ENCODE measurements at regions not wholly inside any gene's neighbourhood (a gene's known extent, or its start where the extent isn't known, plus 50 kb on each side); places are given as distances from the start of the nearest gene placed in this dataset.

- Histone ChIP-seq H2AK5ac (ENCODE audit: low read depth, low read length) (no peak overlapping the region), H3K14ac (ENCODE audit: low read length) (no peak overlapping the region), H2BK5ac (ENCODE audit: low read length) (no peak overlapping the region), H3K18ac (ENCODE audit: low read length) (no peak overlapping the region), H4K91ac (ENCODE audit: low read depth, low read length, poor library complexity) (no peak overlapping the region), H3K9me3 (replicated peaks in 1 of 2; ENCODE audit: control insufficient read depth in 2 of 2, insufficient read depth in 1 of 2, low read depth in 1 of 2, low read length in 2 of 2) (peaks cover 0 to 3% of the 10 kb centered on the region in 2 donors), H3K4me2 (ENCODE audit: insufficient read depth, low read length, poor library complexity, severe bottlenecking) (no peak overlapping the region), H2BK120ac (ENCODE audit: low read depth, low read length) (no peak overlapping the region), H3K4me3 (ENCODE audit: low read length in 2 of 2) (no peak overlapping the region), H3K4me1 (ENCODE audit: control insufficient read depth in 2 of 2, insufficient read depth in 1 of 2, low read depth in 1 of 2, low read length in 2 of 2) (peaks cover 0 to 1% of the 10 kb centered on the region in 2 donors), H3K27me3 (ENCODE audit: control insufficient read depth in 3 of 3, insufficient read depth in 3 of 3, low read depth in 1 of 3, low read length in 3 of 3) (peaks cover 0 to 6% (median 0%) of the 10 kb centered on the region in 3 experiments), H3K4ac (ENCODE audit: low read length) (no peak overlapping the region), H2AFZ (ENCODE audit: low read length) (no peak overlapping the region), H4K8ac (ENCODE audit: low read depth, low read length) (no peak overlapping the region), H2BK12ac (ENCODE audit: low read length) (no peak overlapping the region), H3K23ac (ENCODE audit: low read depth, low read length, poor library complexity) (no peak overlapping the region), H3K9ac (ENCODE audit: low read depth, low read length, poor library complexity) (no peak overlapping the region), H3K36me3 (replicated peaks in 1 of 2; ENCODE audit: control insufficient read depth in 2 of 2, insufficient read depth in 2 of 2, low read length in 2 of 2) (no peaks in the 10 kb centered on the region), H3K79me1 (ENCODE audit: low read depth, low read length) (no peaks in the 10 kb centered on the region), H3K27ac (replicated peaks; ENCODE audit: low read length) (no peak overlapping the region), H2BK15ac (ENCODE audit: low read length) (no peak overlapping the region)
- WGBS, 2 donors (ENCODE audit: extremely low coverage in 2 of 2, insufficient read length in 2 of 2, insufficient replicate concordance in 1 of 2) = no CpG with 5 or more reads among the region's 8 CpGs
- no peak for DNase-seq (ENCODE audit: low spot score)
These were observed 150.7 kb upstream of the SLC14A2 start for GRCh38 chr18:45464619-45465018.

DNA sequence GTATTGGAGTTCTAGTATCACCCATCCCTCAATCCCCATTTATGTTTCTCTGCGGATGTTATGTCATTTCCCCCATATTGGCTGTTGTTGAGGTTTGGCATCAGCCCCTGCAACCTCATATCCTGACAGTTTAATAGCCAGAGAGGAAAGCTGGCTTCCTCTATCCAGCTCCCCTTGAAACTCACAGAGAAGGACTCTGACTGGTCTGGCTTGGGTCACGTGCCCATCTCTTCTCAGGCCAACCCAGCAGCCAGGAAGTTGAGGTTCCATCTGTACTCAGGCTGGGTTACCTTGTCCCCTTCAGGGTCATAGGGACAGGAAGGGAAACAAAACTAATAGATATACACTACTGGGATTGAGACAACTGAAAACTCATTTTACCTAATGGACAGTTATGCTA lies 148.0 kb upstream of the SLC14A2 start:
- H3K9ac ChIP-seq (ENCODE audit: low read depth, low read length, poor library complexity) = no peak overlapping the region
- no peaks in the 10 kb centered on the region for H3K79me1 ChIP-seq (ENCODE audit: low read depth, low read length)
- H2BK5ac ChIP-seq (ENCODE audit: low read length) = no peak overlapping the region
- H2BK120ac ChIP-seq (ENCODE audit: low read depth, low read length) = no peak overlapping the region
- H3K4ac ChIP-seq (ENCODE audit: low read length) = no peak overlapping the region
- H3K4me1 ChIP-seq (ENCODE audit: control insufficient read depth in 2 of 2, insufficient read depth in 1 of 2, low read depth in 1 of 2, low read length in 2 of 2) = peaks cover 0 to 1% of the 10 kb centered on the region in 2 donors
- peaks cover 0 to 2% (median 0%) of the 10 kb centered on the region in 3 experiments for H3K27me3 ChIP-seq (ENCODE audit: control insufficient read depth in 3 of 3, insufficient read depth in 3 of 3, low read depth in 1 of 3, low read length in 3 of 3)
- H3K36me3 ChIP-seq (replicated peaks in 1 of 2; ENCODE audit: control insufficient read depth in 2 of 2, insufficient read depth in 2 of 2, low read length in 2 of 2) = no peaks in the 10 kb centered on the region
- WGBS, 2 donors (ENCODE audit: extremely low coverage in 2 of 2, insufficient read length in 2 of 2, insufficient replicate concordance in 1 of 2) = no CpG with 5 or more reads among the region's 2 CpGs
- peaks cover 0 to 3% of the 10 kb centered on the region in 2 donors for H3K9me3 ChIP-seq (replicated peaks in 1 of 2; ENCODE audit: control insufficient read depth in 2 of 2, insufficient read depth in 1 of 2, low read depth in 1 of 2, low read length in 2 of 2)
- no peak overlapping the region for H2BK12ac ChIP-seq (ENCODE audit: low read length)
- DNase-seq (ENCODE audit: low spot score) = no peak
- H4K91ac ChIP-seq (ENCODE audit: low read depth, low read length, poor library complexity) = no peak overlapping the region
- no peak overlapping the region for H3K4me3 ChIP-seq (ENCODE audit: low read length in 2 of 2)
- H2BK15ac ChIP-seq (ENCODE audit: low read length) = no peak overlapping the region
- no peak overlapping the region for H2AFZ ChIP-seq (ENCODE audit: low read length)
- H3K14ac ChIP-seq (ENCODE audit: low read length) = no peak overlapping the region
- H4K8ac ChIP-seq (ENCODE audit: low read depth, low read length) = no peak overlapping the region
- H3K18ac ChIP-seq (ENCODE audit: low read length) = no peak overlapping the region
- no peak overlapping the region for H3K4me2 ChIP-seq (ENCODE audit: insufficient read depth, low read length, poor library complexity, severe bottlenecking)
- no peak overlapping the region for H2AK5ac ChIP-seq (ENCODE audit: low read depth, low read length)
- no peak overlapping the region for H3K27ac ChIP-seq (replicated peaks; ENCODE audit: low read length)
- no peak overlapping the region for H3K23ac ChIP-seq (ENCODE audit: low read depth, low read length, poor library complexity)

- Histone ChIP-seq H2BK12ac (ENCODE audit: low read length) (no peak overlapping the region), H2AK5ac (ENCODE audit: low read depth, low read length) (no peak overlapping the region), H2BK15ac (ENCODE audit: low read length) (no peak overlapping the region), H3K14ac (ENCODE audit: low read length) (no peak overlapping the region), H3K9me3 (replicated peaks in 1 of 2; ENCODE audit: control insufficient read depth in 2 of 2, insufficient read depth in 1 of 2, low read depth in 1 of 2, low read length in 2 of 2) (peaks cover 0 to 3% of the 10 kb centered on the region in 2 donors), H3K4me3 (ENCODE audit: low read length in 2 of 2) (no peak overlapping the region), H3K4me2 (ENCODE audit: insufficient read depth, low read length, poor library complexity, severe bottlenecking) (no peak overlapping the region), H3K4me1 (ENCODE audit: control insufficient read depth in 2 of 2, insufficient read depth in 1 of 2, low read depth in 1 of 2, low read length in 2 of 2) (peaks cover 0 to 1% of the 10 kb centered on the region in 2 donors), H2AFZ (ENCODE audit: low read length) (no peak overlapping the region), H3K27ac (replicated peaks; ENCODE audit: low read length) (no peak overlapping the region), H3K27me3 (ENCODE audit: control insufficient read depth in 3 of 3, insufficient read depth in 3 of 3, low read depth in 1 of 3, low read length in 3 of 3) (peaks cover 0 to 2% (median 0%) of the 10 kb centered on the region in 3 experiments), H3K9ac (ENCODE audit: low read depth, low read length, poor library complexity) (no peak overlapping the region), H4K91ac (ENCODE audit: low read depth, low read length, poor library complexity) (no peak overlapping the region), H4K8ac (ENCODE audit: low read depth, low read length) (no peak overlapping the region), H3K23ac (ENCODE audit: low read depth, low read length, poor library complexity) (no peak overlapping the region), H2BK5ac (ENCODE audit: low read length) (no peak overlapping the region), H3K79me1 (ENCODE audit: low read depth, low read length) (no peaks in the 10 kb centered on the region), H3K36me3 (replicated peaks in 1 of 2; ENCODE audit: control insufficient read depth in 2 of 2, insufficient read depth in 2 of 2, low read length in 2 of 2) (no peaks in the 10 kb centered on the region), H3K4ac (ENCODE audit: low read length) (no peak overlapping the region), H3K18ac (ENCODE audit: low read length) (no peak overlapping the region), H2BK120ac (ENCODE audit: low read depth, low read length) (no peak overlapping the region)
- WGBS, 2 donors (ENCODE audit: extremely low coverage in 2 of 2, insufficient read length in 2 of 2, insufficient replicate concordance in 1 of 2) = no CpG with 5 or more reads among the region's 2 CpGs
- DNase-seq (ENCODE audit: low spot score) = no peak
These were observed 147.3 kb upstream of the SLC14A2 start for GRCh38 chr18:45467945-45468344.

DNA sequence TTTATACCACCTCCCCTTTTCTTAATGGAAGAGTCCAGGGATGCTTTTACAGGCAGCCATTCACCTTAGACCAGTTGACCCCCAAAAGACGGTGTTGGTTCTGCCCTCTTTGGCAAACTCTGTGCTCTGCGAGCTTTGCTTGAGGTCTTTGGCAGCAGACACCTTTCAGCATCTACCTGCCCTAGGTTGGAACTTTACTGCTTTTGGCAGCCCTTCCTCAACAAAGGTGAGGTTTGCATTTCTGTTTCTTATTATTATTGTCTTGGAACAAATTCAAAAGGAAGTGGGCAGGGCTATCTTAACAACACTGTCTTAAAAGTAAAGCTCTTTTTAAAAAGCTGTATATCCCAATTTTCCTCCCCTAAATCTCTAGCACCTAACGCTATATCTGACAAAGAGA lies 136.4 kb upstream of the SLC14A2 start:
- H3K4me3 ChIP-seq (ENCODE audit: low read length in 2 of 2) = no peak overlapping the region
- no peak overlapping the region for H4K91ac ChIP-seq (ENCODE audit: low read depth, low read length, poor library complexity)
- no peak overlapping the region for H3K4me2 ChIP-seq (ENCODE audit: insufficient read depth, low read length, poor library complexity, severe bottlenecking)
- H3K9ac ChIP-seq (ENCODE audit: low read depth, low read length, poor library complexity) = no peak overlapping the region
- no peak for DNase-seq (ENCODE audit: low spot score)
- H3K79me1 ChIP-seq (ENCODE audit: low read depth, low read length) = no peaks in the 10 kb centered on the region
- H3K4me1 ChIP-seq (ENCODE audit: control insufficient read depth in 2 of 2, insufficient read depth in 1 of 2, low read depth in 1 of 2, low read length in 2 of 2) = no peaks in the 10 kb centered on the region
- no peak overlapping the region for H2BK120ac ChIP-seq (ENCODE audit: low read depth, low read length)
- H3K4ac ChIP-seq (ENCODE audit: low read length) = no peak overlapping the region
- H3K18ac ChIP-seq (ENCODE audit: low read length) = no peak overlapping the region
- no peak overlapping the region for H3K27ac ChIP-seq (replicated peaks; ENCODE audit: low read length)
- H2AFZ ChIP-seq (ENCODE audit: low read length) = no peak overlapping the region
- H3K23ac ChIP-seq (ENCODE audit: low read depth, low read length, poor library complexity) = no peak overlapping the region
- no peak overlapping the region for H2BK12ac ChIP-seq (ENCODE audit: low read length)
- no peaks in the 10 kb centered on the region for H3K36me3 ChIP-seq (replicated peaks in 1 of 2; ENCODE audit: control insufficient read depth in 2 of 2, insufficient read depth in 2 of 2, low read length in 2 of 2)
- no CpG with 5 or more reads among the region's 3 CpGs for WGBS, 2 donors (ENCODE audit: extremely low coverage in 2 of 2, insufficient read length in 2 of 2, insufficient replicate concordance in 1 of 2)
- H3K14ac ChIP-seq (ENCODE audit: low read length) = no peak overlapping the region
- H2BK5ac ChIP-seq (ENCODE audit: low read length) = no peak overlapping the region
- no peak overlapping the region for H2BK15ac ChIP-seq (ENCODE audit: low read length)
- peaks cover 0 to 2% (median 0%) of the 10 kb centered on the region in 3 experiments for H3K27me3 ChIP-seq (ENCODE audit: control insufficient read depth in 3 of 3, insufficient read depth in 3 of 3, low read depth in 1 of 3, low read length in 3 of 3)
- H2AK5ac ChIP-seq (ENCODE audit: low read depth, low read length) = no peak overlapping the region
- H4K8ac ChIP-seq (ENCODE audit: low read depth, low read length) = no peak overlapping the region
- H3K9me3 ChIP-seq (replicated peaks in 1 of 2; ENCODE audit: control insufficient read depth in 2 of 2, insufficient read depth in 1 of 2, low read depth in 1 of 2, low read length in 2 of 2) = no peaks in the 10 kb centered on the region
